Right lung (tissue), 2 donors: ENCODE measurements at regions not wholly inside any gene's neighbourhood (a gene's known extent, or its start where the extent isn't known, plus 50 kb on each side); places are given as distances from the start of the nearest gene placed in this dataset.

ENCODE experiments used
- DNase-seq, 2 donors: peaks; one replicate each; pipeline ENCODE4 v3.0.0-alpha.2; 2013

DNA sequence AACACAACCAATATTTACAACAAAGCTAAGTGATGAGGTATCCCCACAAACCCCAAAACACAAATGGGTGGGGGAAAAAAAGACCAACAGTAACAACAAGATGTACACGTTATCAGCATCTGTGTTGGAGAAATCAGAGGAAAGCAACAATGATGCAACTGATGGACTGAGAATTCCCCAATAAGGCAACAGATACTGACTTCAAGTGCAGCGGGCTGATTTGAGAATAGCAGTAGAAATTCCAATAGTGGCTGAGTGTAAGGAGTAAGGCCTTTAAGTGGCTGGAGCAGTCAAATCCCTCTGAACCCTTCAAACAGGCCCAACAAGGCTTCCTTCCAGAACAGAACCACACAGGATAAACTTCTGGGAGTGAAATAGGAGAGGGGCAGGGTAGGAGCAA lies 97.6 kb downstream of the TM2D1 start:
- no peak for DNase-seq

DNA sequence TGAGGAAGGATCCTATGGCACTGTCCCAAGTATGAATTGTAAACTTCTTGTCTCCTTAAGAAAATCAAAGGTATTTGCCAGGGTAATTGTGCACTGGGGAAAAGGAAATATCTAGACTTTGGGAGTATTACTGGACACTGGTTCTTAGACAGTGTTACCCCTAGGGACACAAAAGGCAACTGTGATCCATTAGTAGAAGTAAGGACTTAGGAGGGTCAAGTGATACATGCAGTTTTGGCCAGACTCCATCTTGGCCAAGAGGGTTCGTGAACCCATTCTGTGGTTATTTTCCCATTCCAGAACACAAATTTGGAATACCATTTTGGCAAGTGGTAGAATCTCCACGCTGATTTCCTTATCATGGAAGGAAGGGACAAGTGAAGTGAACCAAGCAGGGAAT lies 98.1 kb downstream of the TM2D1 start:
- DNase-seq, result no peak

- DNase-seq, result no peak
Observed at GRCh38 chr1:61623852-61624251, 101.1 kb downstream of the TM2D1 start.

- DNase-seq, result no peak
Observed at GRCh38 chr1:61620536-61620935, 104.4 kb downstream of the TM2D1 start.

- DNase-seq, result no peak
Observed at GRCh38 chr1:61618755-61619154, 106.2 kb downstream of the TM2D1 start.

- DNase-seq, result no peak
Observed at GRCh38 chr1:61618193-61618592, 106.7 kb downstream of the TM2D1 start.

DNA sequence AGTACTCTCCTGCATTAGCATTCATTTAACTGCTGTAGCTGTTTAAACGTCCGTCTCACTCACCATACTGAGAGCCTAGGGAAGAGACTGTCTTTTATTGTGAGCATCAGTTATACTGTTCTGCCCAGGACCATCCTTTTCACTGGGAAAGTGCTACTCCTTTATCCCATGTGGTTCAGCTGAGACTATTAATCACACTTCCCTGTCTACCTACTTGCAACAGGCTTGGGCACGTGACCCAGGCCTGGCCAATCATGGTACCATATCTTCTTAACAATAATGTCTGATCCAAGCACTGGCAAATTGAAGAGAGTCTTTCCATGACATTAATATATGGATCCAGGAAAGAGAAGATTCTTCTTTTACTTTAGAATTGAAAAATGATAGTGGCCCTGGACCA lies 108.1 kb downstream of the TM2D1 start:
- no peak for DNase-seq

GRCh38 chr1:61612602-61613001 lies 112.3 kb downstream of the TM2D1 start:
- no peak for DNase-seq

- DNase-seq, result no peak
Observed at GRCh38 chr1:61609040-61609439, 115.9 kb downstream of the TM2D1 start.

DNA sequence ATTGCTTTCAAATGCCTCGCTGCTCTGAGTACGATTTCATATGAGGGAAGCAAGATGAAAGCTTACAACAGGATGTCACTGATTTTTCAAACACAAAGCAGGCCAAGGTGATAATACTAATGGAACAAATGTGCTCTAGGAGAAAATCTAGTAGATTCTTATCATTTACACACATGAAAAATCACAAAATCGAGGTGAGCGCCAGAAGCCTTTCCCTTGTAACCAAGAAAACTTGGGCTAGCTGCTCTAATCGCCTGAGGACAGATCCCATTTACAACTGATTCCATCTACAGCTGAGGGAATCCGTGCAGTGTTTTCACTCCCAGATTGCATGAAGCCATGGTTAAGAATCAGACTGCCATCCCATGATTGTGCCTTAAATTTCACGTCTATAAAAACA lies 117.5 kb downstream of the TM2D1 start:
- no peak for DNase-seq

GRCh38 chr1:61606448-61607312 lies 118.3 kb downstream of the TM2D1 start:
- DNase-seq, result no peak

- no peak for DNase-seq
Observed at GRCh38 chr1:61605607-61606321, 119.2 kb downstream of the TM2D1 start.

GRCh38 chr1:61604684-61605083 lies 120.3 kb downstream of the TM2D1 start:
- no peak for DNase-seq

- no peak for DNase-seq
Observed at GRCh38 chr1:61604261-61604660, 120.7 kb downstream of the TM2D1 start.

- no peak for DNase-seq
Observed at GRCh38 chr1:61602663-61603062, 122.3 kb downstream of the TM2D1 start.

GRCh38 chr1:61597601-61598000 lies 127.3 kb downstream of the TM2D1 start:
- no peak for DNase-seq

DNA sequence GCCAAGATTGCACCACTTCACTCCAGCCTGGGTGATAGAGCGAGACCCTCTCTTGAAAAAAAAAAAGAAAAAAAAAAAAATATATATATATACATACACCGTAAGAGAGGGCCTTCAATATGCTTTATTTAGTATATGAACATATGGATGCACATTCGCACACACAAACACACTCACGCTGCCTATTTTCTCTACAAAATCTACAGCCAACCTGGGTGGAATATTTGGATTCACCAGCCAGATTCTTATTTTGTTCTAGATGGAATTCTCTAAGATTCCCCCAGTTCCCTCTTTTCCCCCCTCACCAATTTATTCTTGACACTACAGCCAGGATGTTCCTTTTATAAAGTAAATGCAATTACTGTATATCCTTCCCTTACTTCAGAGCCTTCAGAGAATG lies 131.6 kb downstream of the TM2D1 start:
- DNase-seq, result no peak

DNA sequence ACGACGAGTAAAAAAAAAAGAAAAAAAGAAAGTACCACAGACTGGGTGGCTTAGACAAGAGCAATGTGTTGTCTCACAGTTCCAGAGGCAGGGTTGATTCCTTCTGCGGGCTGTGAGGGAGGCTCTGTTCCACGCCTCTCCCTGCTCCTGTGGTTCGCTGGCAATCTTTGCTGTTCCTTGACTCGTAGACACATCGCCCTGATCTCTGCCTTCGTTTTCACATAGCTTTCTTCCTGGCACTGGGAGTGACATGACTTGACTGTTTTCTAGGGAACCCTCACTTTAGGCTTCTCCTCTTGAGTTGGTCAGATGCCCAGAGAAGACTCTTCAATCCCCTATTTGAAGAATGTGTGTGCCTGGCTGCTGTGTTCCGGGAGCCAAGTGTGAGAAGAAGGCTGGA lies 133.6 kb downstream of the TM2D1 start:
- DNase-seq, result no peak

GRCh38 chr1:61588736-61589672 lies 135.9 kb downstream of the TM2D1 start:
- DNase-seq, result peak; percentile 15 to 40

DNA sequence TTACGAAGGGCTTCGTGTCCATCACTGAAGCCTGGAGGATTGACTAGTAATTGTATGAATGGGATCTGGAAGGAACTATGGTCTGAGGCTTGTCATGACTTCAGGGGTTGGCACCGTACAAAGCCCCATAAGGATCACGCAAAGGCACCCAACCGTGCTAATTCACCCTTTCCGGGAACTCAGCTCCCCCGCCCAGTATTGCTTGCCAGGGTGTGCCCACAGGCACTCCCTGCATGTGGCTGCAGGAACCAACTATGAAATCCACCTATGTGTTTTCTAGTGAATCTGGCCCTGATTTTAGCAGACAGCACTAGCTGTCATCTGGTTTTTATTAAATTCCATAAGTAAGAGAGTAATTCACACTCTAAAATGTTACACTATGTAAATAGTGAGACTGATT lies 139.2 kb downstream of the TM2D1 start:
- DNase-seq, result no peak

DNA sequence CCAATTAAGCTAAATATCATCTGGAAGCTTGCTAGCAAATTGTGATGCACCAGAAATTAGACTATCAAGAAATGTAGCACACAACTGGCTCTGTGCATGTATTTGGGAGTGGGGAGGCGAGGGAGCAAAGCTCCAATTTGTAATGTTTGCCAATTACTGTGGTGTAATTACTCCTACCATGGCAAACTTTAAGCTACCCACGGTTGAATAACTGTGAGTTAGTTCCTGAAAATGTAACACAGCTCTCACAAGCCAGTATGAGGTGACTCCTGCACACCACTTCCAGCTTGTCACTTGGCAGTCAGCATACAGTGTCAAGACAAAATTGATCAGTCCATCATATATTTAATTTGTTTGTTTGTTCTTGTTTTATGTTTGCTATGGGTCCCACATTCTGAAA lies 141.2 kb downstream of the TM2D1 start:
- no peak for DNase-seq

DNA sequence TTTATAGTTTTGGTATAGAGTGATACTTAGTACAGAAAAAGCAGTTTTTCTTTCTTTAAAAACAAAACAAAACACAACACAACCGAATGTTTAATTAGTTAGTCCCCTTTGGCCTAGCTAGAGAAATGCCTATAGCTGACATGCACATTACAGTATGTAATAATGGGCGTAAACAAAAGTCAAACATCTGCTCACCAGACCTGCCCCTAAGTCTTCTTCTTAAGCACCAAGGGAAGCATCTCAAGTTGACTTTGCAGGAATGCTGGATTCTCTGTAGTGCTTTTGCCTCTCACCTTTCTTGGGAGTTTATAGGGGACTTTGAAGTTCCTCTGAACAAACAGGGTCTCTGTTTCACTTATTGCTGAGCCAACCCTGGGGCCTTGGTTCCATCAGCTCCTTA lies 143.7 kb downstream of the TM2D1 start:
- DNase-seq, result no peak
